Embryonic facial prominence (tissue), 1 donor: ENCODE measurements at regions not wholly inside any gene's neighbourhood (a gene's known extent, or its start where the extent isn't known, plus 50 kb on each side); places are given as distances from the start of the nearest gene placed in this dataset.

ENCODE experiments used
- DNase-seq: peaks from one replicate; pipeline ENCODE4 v3.0.0-alpha.2; 2016; ENCODE audit errors: extremely low spot score

DNA sequence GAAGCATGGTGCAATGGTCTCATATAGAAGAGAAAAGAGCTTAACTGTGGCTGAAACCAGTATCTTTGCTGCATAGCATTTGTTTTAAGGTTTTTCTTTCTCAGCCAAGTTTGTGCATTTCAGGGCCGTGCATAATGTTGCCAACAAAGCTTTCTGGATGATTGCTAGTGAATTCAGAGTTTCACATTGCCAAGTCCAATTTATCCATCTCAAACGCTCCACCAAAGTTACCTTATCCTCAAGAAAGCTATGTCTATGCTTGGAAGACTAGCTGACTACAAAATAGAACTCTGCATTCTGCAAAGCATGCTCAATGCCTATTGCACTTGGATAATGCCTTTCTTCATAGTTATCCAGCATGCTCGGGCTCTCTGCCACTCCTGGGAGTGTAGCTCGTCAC, 535.8 kb upstream of the SGCG start:
- no peak for DNase-seq

DNA sequence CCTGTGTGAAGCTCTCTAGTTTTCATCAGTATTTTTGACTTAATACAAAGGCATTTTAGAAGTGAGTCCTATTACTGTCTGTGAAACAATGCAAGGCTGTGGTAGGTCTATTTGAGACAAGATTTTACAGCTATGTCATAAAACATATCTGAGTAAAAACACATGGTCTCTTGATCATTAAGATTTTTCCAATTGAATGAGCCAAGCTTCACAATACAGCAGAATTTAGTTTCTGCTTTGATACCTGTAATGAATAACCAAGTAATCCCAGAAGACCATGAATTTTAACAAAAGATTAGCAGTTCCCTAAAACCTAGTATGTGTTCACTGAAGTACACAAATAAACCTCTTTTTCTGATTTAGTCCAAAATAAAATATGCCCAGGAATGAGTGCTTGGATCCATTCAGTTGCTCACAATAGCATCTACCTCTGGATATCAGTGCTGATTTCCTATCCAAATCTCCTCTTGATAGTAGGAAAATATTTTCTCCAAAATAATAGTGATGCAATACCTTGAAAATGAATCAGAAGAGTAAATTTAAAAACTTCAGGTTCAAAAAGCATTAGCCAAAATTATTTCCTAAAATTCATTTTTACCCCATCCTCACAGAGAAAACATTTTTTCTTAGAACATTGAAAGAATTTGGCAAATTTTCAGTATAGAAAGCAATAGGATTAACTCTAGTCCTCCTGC, 533.5 kb upstream of the SGCG start:
- DNase-seq, result no peak

DNA sequence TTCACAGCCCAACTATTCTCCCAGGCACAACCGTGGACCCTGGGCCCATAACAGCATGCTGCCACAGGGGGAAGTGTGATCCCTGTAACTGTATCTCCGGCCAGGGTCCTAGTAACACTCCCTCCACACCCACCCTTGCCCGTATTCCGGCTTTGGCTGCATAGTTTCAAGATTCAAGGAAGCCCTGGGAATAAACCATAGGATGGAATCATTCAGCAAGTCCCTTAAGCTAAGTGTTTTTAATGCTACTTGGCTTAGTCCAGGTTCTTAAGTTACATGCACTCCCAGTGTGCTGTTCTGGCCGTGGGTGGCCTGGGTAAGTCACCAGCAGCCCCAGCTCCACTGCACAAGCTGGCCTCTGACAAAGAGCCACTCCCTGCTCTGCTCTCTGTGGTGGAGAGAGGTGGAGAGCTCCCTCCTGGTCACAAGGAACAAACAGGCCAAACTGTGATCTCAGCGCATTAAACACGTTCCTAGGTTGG, 532.4 kb upstream of the SGCG start:
- DNase-seq, result no peak

DNA sequence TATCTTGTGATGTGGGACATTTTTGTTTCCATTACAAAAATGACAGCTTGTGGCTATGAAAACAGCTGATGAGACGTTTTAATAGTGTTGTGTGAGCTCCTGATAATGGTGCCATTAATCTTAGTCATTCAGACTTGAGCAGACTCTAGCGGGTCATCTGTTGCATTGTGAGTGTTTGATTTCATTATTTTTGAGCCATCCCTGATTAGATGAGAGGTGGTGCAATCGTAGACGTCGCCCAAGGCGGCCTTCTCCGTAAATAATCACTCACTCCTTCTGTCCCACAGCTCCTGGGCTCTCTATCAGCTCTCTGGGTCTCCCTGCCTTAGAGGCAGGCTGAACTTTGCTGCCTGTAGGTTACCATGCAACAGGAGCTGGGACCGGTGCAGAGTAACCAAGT, 528.0 kb upstream of the SGCG start:
- no peak for DNase-seq

GRCh38 chr13:22653866-22654265, 526.9 kb upstream of the SGCG start:
- DNase-seq, result no peak

- DNase-seq, result no peak
These were observed 525.5 kb upstream of the SGCG start for GRCh38 chr13:22655106-22655852.

GRCh38 chr13:22662771-22663170, 518.0 kb upstream of the SGCG start:
- no peak for DNase-seq

- DNase-seq, result no peak
These were observed 515.3 kb upstream of the SGCG start for GRCh38 chr13:22665506-22665905.

DNA sequence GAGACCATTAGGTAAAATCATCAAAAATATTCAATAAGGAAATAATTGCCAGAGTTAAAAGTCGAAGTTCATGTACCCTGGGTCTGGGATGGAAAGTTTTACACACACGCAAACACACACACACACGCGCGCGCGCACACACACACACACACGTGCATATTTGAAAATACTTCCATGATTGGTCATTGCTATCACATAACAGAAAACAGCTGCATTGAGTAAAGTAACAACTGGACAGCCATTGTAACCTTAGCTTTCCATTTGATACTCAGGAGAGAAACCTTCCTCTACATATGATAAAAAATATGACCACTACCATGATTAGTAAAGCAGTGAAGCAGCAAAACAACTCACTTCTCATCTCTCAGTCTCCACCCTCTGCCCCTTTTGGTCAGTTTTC, 490.0 kb upstream of the SGCG start:
- no peak for DNase-seq

DNA sequence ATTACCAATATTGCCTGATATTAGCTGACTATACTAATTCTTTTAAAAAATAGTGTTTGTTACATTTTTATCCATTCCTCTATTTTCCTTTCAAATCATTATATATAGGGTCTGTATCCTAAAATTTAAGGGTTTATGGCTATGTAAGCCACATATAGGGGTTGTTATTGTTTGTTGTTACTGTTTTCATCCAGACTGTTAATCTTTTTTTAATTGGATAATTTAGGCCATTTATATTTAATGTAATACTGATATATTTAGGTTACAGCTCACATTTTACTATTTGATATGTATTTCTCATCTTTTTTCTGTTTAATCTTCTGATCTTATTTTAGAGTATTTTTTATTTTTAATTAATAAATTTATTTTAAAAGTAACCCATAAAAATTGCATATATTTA, 487.1 kb upstream of the SGCG start:
- no peak for DNase-seq

- DNase-seq, result no peak
These were observed 484.3 kb upstream of the SGCG start for GRCh38 chr13:22696433-22696832.

DNA sequence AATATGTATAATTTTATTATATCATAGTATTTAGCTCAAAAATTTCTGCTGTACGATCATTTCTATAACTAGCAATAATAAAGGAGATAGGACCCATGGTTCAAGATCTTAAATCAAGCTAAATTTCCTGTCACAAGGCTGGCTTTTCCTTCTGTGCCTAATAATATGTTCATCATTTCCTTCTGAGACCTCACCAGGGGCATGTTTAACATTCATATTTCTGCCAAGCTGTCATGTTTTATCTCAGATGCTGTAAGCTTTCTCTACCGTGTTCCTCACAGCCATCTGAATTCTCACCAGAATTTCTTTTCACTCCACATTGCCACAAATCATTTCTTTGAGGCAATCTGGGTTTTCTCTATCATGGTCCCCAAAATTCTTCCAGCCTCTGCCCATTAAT, 482.3 kb upstream of the SGCG start:
- no peak for DNase-seq

GRCh38 chr13:22700246-22700887, 480.4 kb upstream of the SGCG start:
- DNase-seq, result peak; percentile 18

- DNase-seq, result no peak
These were observed 477.1 kb upstream of the SGCG start for GRCh38 chr13:22703601-22704209.

GRCh38 chr13:22707946-22708345, 472.8 kb upstream of the SGCG start:
- no peak for DNase-seq

- DNase-seq, result no peak
These were observed 463.7 kb upstream of the SGCG start for GRCh38 chr13:22717036-22717435.

DNA sequence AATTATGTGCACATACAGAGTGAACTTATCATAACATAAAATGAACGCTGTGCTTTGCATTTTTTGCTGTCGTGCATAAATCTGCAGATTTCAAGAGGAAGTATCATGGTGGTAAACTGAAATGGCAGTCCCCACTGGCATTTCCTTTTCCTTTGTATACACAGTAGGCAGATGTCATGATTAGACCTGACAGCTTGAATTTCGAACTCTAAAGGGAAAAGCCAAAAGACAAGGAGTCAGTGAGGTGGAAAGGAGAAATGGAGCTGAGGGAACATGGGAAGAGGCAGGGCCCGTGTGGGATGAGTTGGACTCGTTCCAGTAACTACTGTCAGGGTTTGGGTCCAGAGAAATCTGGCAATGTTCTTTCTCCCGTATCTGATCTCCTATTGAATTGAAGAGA, 454.1 kb upstream of the SGCG start:
- no peak for DNase-seq

DNA sequence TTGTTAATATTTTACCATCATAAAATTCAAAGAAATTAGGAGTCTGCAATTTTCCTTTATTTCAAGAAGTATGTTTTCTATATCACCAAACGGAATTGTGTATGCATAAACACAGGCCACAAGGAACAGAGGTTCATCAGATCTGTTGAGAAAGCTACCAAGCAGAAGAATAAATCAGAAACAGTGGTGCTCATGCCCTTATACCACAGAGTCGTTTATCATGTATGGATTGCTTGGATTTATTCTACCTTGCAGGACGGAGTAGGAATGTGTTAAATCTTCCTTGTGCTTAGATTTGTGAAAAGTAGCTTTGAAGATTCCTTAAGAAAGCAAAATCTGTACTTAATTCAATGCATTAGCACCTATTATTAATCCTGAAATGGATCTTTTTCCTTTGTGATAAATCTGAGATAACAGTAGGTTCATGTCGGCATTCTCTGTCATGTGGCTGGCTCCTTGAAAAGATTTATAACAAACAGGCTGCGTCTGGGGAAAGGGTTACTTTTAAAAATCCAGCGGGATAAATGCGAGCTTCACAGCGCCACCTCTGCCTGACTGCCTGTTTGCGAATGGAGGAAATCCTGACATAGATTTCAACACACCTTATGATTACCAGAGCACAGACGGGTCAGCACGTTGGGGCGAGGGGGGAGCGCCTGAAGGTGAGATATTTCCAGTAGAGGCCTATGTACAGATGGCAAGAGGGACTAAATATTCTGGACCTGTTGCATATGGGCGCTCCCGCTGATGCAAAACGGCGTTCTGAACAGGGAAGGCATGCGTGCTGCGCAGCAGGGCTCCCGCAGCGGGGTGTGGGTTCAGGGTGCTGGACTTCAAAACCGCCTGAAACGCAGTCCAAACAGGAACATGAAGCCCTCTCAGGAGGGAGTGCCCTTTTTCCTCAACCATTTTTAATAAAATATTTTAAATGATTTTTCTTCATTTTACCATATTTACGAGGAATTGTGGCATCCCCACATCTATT, 445.5 kb upstream of the SGCG start:
- no peak for DNase-seq

DNA sequence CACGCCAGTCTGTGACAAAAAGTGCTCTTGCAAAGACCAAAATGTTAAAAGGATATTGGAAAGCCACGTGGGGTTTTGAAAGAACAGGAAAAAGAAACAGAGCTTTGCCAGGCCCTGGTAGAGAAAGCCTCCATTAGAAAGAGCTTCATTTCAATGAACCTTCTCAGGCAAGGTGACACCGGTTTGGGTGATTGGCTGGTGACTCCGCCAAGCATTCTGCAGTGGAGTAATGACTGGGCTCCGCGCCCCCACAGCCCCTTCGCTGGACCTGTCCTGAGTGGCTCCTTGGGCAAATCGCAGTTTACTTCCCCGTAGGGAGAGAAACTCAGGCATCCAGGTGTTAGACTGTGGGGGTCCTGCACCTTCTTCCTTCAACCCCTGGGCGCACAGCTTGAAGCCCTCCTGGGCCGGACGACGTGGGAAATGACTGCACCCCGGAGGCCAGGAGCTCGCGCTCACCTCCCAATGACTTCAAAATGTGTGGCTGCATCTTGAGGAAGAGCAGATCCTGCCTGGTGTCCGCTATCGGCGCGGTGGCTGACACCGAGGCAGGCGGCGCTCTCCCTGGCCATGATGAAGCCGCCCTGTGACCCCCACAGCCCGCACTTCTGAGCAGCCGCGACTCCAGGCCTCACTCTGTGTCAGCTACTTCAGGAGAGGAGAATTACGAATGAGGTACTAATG, 444.6 kb upstream of the SGCG start:
- DNase-seq, result no peak

- no peak for DNase-seq
These were observed 444.0 kb upstream of the SGCG start for GRCh38 chr13:22736768-22737092.

DNA sequence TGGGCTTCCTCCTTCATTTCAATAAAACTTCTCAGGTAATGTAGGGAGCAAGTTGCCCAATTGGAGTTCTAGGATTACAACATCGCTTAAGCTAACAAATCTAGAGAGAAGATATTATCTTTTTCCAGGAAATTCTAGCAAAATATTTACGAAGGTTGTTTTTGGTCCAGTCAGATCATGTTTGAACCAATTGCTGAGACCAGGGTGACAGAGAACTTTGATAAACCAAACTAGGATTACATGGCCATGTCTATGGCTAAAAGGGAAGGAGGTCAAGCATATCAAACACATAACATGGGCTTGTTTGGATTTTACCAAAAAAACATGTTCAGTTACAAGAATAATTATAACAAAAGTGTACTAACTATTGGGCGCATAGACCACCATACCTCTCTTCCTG, 442.4 kb upstream of the SGCG start:
- no peak for DNase-seq
